A549 (cell line): ENCODE measurements at regions not wholly inside any gene's neighbourhood (a gene's known extent, or its start where the extent isn't known, plus 50 kb on each side); places are given as distances from the start of the nearest gene placed in this dataset.

Source experiments
- BHLHE40 ChIP-seq: IDR thresholded peaks from 2 replicates; pipeline ENCODE4 v1.6.1; 2012; ENCODE audit warnings: low read depth, low read length, inconsistent platforms
- CTCF ChIP-seq: fragments of >200 bp; sonication (Bioruptor Twin); formaldehyde crosslinking; IDR thresholded peaks from 3 replicates; pipeline ENCODE4 v1.5.1; 2016
- POLR2A ChIP-seq: IDR thresholded peaks from 2 replicates; pipeline ENCODE4 v1.6.1; 2012; ENCODE audit warnings: mild to moderate bottlenecking, low read length
- RAD21 ChIP-seq, 2 experiments: fragments of >200 bp in 1 of 2; sonication (Bioruptor Twin) in 1 of 2; formaldehyde crosslinking in 1 of 2; IDR thresholded peaks in 1 of 2; conservative IDR thresholded peaks in 1 of 2; 2 replicates in 1 of 2; 3 replicates in 1 of 2; pipeline ENCODE4 v1.6.1; 2012 to 2018; ENCODE audit warnings: inconsistent platforms in 1 of 2
- RFX5 ChIP-seq: fragments of 450-650 bp; IDR thresholded peaks from 2 replicates; pipeline ENCODE4 v1.7.1; 2014; ENCODE audit warnings: antibody characterized with exemption, mild to moderate bottlenecking, moderate library complexity
- SMC3 ChIP-seq: fragments of >200 bp; sonication (Bioruptor Twin); formaldehyde crosslinking; IDR thresholded peaks from 3 replicates; pipeline ENCODE4 v1.6.1; 2018; ENCODE audit warnings: inconsistent platforms
- ZFP36 ChIP-seq: fragments of 450-650 bp; IDR thresholded peaks from 2 replicates; pipeline ENCODE4 v1.6.1; 2014; ENCODE audit warnings: borderline replicate concordance; ENCODE audit not compliant: partially characterized antibody

GRCh38 chr12:19760611-19761010 lies 321.3 kb downstream of the AEBP2 start:
- TF ChIP-seq RAD21 (conservative IDR thresholded peaks at IDR 0.05 in 1 of 2, IDR thresholded peaks at IDR 0.05 in 1 of 2), result no peak
- TF ChIP-seq CTCF, result no peak
- TF ChIP-seq ZFP36, result no peak
- no peak for TF ChIP-seq BHLHE40
- TF ChIP-seq SMC3, result no peak
- TF ChIP-seq POLR2A, result no peak
- TF ChIP-seq RFX5, result no peak
